ENCODE measurements at regions not wholly inside any gene's neighbourhood (a gene's known extent, or its start where the extent isn't known, plus 50 kb on each side); places are given as distances from the start of the nearest gene placed in this dataset.

- TF ChIP-seq BACH2 (CRISPR knock-in tag; IDR thresholded peaks at IDR 0.05; ENCODE audit: borderline replicate concordance) = no peak
- TF ChIP-seq ZNF565 (CRISPR knock-in tag; conservative IDR thresholded peaks at IDR 0.05; ENCODE audit: low read depth) = no peak
- no peak for TF ChIP-seq POU6F1 (CRISPR knock-in tag; IDR thresholded peaks at IDR 0.05; ENCODE audit: borderline replicate concordance, low read depth)
- no peak for TF ChIP-seq ESRRG (CRISPR knock-in tag; IDR thresholded peaks at IDR 0.05)
- no peak for TF ChIP-seq TCF4 (CRISPR knock-in tag; IDR thresholded peaks at IDR 0.05; ENCODE audit: borderline replicate concordance)
- TF ChIP-seq ZFP30 (CRISPR knock-in tag; IDR thresholded peaks at IDR 0.05) = no peak
- TF ChIP-seq ZFP3 (CRISPR knock-in tag; IDR thresholded peaks at IDR 0.05) = no peak
- TF ChIP-seq ARNTL (CRISPR knock-in tag; IDR thresholded peaks at IDR 0.05; ENCODE audit: borderline replicate concordance, low read depth) = no peak
- TF ChIP-seq ZNF70 (CRISPR knock-in tag; IDR thresholded peaks at IDR 0.05) = no peak
- no peak for TF ChIP-seq CSDC2 (CRISPR knock-in tag; IDR thresholded peaks at IDR 0.05)
- no peak for TF ChIP-seq CSRNP3 (CRISPR knock-in tag; IDR thresholded peaks at IDR 0.05)
These were observed 457.6 kb upstream of the ZFHX3 start for GRCh38 chr16:73505577-73505976.

Data from SK-N-SH treated with all-trans-retinoic acid at 6 μM for 48 hours (cell line).